ENCODE measurements at regions not wholly inside any gene's neighbourhood (a gene's known extent, or its start where the extent isn't known, plus 50 kb on each side); places are given as distances from the start of the nearest gene placed in this dataset.

- Histone ChIP-seq H3K23ac (ENCODE audit: insufficient read length) (no peak overlapping the region), H2AK5ac (ENCODE audit: low read depth, low read length) (no peak overlapping the region), H3K9ac (replicated peaks in 1 of 4; ENCODE audit: extremely low read depth in 1 of 4, low read depth in 3 of 4, low read length in 3 of 4) (no peak overlapping the region), H4K20me1 (replicated peaks in 1 of 2; ENCODE audit: control insufficient read depth in 1 of 2, insufficient read depth in 2 of 2, low read length in 2 of 2) (no peaks in the 10 kb centered on the region), H4K91ac (replicated peaks; ENCODE audit: insufficient read length, low read length) (no peak overlapping the region), H3K23me2 (ENCODE audit: low read depth, low read length) (no peaks in the 10 kb centered on the region), H3K4ac (replicated peaks; ENCODE audit: insufficient read length, low read depth, low read length) (no peak overlapping the region), H3K27me3 (replicated peaks in 1 of 4; ENCODE audit: control insufficient read depth in 3 of 4, extremely low read depth in 1 of 4, insufficient read depth in 3 of 4, low read length in 3 of 4) (no peaks in the 10 kb centered on the region), H2BK12ac (ENCODE audit: low read depth, low read length) (no peak overlapping the region), H3K36me3 (ENCODE audit: control insufficient read depth in 2 of 4, insufficient read depth in 4 of 4, low read length in 3 of 4) (no peaks in the 10 kb centered on the region), H3K18ac (ENCODE audit: extremely low read depth, low read length) (no peak overlapping the region), H4K8ac (ENCODE audit: extremely low read depth, insufficient read depth, low read length) (no peak overlapping the region), H2BK20ac (ENCODE audit: low read length) (no peak overlapping the region), H3K14ac (ENCODE audit: insufficient read length) (no peak overlapping the region), H3K56ac (replicated peaks; ENCODE audit: insufficient read length, low read depth, low read length) (no peak overlapping the region), H3K4me2 (ENCODE audit: insufficient read depth in 1 of 2, low read depth in 2 of 2, low read length in 2 of 2) (no peak overlapping the region), H3K4me3 (ENCODE audit: extremely low read depth in 1 of 4, insufficient read depth in 2 of 4, low read depth in 3 of 4, low read length in 4 of 4) (no peak overlapping the region), H4K5ac (ENCODE audit: insufficient read length, low read depth, low read length) (no peak overlapping the region), H3K79me2 (ENCODE audit: control insufficient read depth in 1 of 2, insufficient read depth in 2 of 2, low read length in 2 of 2) (no peaks in the 10 kb centered on the region), H2AFZ (ENCODE audit: low read length) (no peak overlapping the region), H3K79me1 (ENCODE audit: low read depth, low read length) (no peaks in the 10 kb centered on the region), H3K27ac (ENCODE audit: low read depth, low read length) (no peak overlapping the region), H3K9me3 (ENCODE audit: insufficient read depth in 2 of 2, low read depth in 1 of 2, low read length in 1 of 2) (no peaks in the 10 kb centered on the region), H2BK5ac (ENCODE audit: low read depth, low read length) (no peak overlapping the region), H2BK15ac (ENCODE audit: low read length) (no peak overlapping the region), H2BK120ac (replicated peaks; ENCODE audit: low read depth, low read length) (no peak overlapping the region), H3K4me1 (replicated peaks in 1 of 4; ENCODE audit: control insufficient read depth in 3 of 4, insufficient read depth in 4 of 4, low read length in 3 of 4) (peaks cover 0 to 3% (median 2%) of the 10 kb centered on the region in 4 experiments; a peak in 3 of 7 replicates)
- ChIA-PET CTCF (ENCODE audit: partially characterized antibody) (interaction anchor here (0.8 to 4.5 kb wide), 17 partner anchors 10 to 565 kb away, joined by 3 to 28 read pairs (median 4); no protein-coding TSS in a partner anchor), POLR2A (ENCODE audit: partially characterized antibody) (no interaction called here)
- DNase-seq (ENCODE audit: low read depth in 1 of 2, low spot score in 2 of 2) (no peak), FAIRE-seq (no peak)
- 82% methylated on average over 4 of the region's 4 CpGs; no CpG with 5 or more reads in 1 of the 2 experiments for WGBS, 2 experiments (ENCODE audit: extremely low coverage in 1 of 2, insufficient coverage in 1 of 2, insufficient read length in 1 of 2, insufficient replicate concordance in 2 of 2, low coverage in 1 of 2, low lambda C conversion rate in 2 of 2, missing lambda C conversion rate in 1 of 2)
- TF ChIP-seq ATF3 (IDR thresholded peaks at IDR 0.05; ENCODE audit: insufficient read depth, low read depth, low read length) (no peak), JUND (IDR thresholded peaks at IDR 0.05; ENCODE audit: low read length) (no peak), SIX5 (IDR thresholded peaks at IDR 0.05; ENCODE audit: low read depth, low read length) (no peak), SIRT6 (IDR thresholded peaks at IDR 0.05; ENCODE audit: low read length) (no peak), CHD1 (IDR thresholded peaks at IDR 0.05; ENCODE audit: low read depth, low read length) (no peak), CREB1 (IDR thresholded peaks at IDR 0.05) (no peak), PHF8 (conservative IDR thresholded peaks at IDR 0.05; ENCODE audit: low read depth, low read length) (no peak), POLR2AphosphoS5 (IDR thresholded peaks at IDR 0.05; ENCODE audit: low read depth, low read length) (no peak), NANOG (IDR thresholded peaks at IDR 0.05; ENCODE audit: insufficient read depth, low read depth, low read length, poor library complexity, severe bottlenecking) (no peak), RFX5 (IDR thresholded peaks at IDR 0.05; ENCODE audit: borderline replicate concordance, low read depth, low read length) (no peak), TAF1 (IDR thresholded peaks at IDR 0.05; ENCODE audit: low read depth, low read length) (no peak), KDM1A (IDR thresholded peaks at IDR 0.05; ENCODE audit: borderline replicate concordance, low read length) (no peak)
Observed at GRCh38 chr2:133887676-133888040, 319.4 kb upstream of the NCKAP5 start.

Data from H1 (cell line).